Endometrium (tissue), 2 donors: ENCODE measurements at regions not wholly inside any gene's neighbourhood (a gene's known extent, or its start where the extent isn't known, plus 50 kb on each side); places are given as distances from the start of the nearest gene placed in this dataset.

Experiments used
- FAIRE-seq: peaks from 2 replicates; lab custom pipeline; 2012; peaks lifted over from hg19 to GRCh38; lab: Jason Lieb, UNC
- donor health status: control.
- donor health status: control.

DNA sequence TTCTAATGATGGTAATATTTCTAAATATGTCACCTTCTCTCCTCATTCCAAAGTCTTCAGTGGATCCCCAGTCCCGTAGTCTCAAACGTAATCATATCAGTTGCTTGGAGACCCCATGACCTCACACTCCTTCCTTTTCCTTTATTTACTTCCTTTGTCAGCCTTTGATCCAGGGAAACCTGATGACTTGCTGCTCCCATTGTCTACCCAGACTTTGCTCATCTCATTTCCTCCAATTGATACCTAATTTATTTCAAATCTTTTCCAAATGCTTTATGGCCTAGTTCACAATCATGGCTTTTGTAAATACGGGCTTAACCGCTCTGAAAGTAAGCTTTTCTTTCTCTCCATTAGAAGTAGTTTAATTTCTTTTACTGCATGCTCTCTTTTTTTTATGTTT is 402.4 kb upstream of the CYRIA start:
- no peak for FAIRE-seq

DNA sequence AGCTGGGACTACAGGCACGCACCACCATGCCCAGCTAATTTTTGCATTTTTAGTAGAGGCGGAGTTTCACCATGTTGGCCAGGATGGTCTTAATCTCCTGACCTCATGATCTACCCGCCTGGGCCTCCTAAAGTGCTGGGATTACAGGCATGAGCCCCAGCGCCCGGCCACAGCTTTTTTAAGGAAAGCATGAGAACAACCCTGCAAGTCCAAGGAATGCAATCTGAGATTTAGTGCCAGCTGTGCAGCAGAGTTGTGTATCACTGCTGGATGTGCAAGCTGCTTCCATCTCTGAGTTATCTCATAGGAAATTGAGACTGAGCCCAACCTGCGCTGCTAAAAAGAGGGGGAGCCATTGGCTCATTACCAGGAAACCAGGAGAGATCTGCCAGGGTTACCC is 399.9 kb upstream of the CYRIA start:
- no peak for FAIRE-seq

DNA sequence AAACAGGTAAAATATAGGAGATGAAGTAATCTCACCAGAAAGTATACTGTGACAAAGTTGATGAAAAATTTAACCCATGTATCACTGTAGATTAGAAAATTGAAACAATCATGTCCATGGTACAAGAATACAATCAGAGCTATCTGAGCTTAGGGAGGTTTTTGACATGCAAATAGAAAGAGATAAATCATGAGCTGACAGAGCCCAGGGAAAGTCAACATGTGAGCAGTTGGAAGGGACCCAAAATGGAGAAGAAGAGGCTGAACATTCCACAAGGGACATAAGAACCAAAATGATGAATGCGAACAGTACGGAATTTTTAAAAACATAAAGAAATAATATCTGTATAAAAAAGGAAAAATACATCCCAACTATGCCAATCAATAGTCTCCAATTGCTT is 395.4 kb upstream of the CYRIA start:
- FAIRE-seq = no peak

DNA sequence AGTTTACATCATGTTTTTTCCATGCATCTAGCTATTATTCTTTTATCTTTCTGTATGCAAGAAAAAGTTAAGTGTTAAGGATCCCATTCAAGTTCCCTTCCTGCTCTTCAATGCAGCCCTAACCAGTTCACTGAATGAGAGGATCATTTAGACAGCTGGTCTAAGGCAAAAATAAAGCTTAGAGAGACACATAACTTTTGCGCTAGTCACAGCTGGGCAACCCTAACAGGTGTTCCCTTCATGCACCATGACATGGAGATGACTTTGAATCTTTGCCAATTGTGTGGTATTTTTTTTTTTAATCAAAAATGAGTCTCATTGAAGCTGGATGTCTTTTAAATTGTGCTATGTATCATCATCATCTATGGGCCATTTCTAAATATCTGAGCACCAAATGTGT is 393.8 kb upstream of the CYRIA start:
- no peak for FAIRE-seq

DNA sequence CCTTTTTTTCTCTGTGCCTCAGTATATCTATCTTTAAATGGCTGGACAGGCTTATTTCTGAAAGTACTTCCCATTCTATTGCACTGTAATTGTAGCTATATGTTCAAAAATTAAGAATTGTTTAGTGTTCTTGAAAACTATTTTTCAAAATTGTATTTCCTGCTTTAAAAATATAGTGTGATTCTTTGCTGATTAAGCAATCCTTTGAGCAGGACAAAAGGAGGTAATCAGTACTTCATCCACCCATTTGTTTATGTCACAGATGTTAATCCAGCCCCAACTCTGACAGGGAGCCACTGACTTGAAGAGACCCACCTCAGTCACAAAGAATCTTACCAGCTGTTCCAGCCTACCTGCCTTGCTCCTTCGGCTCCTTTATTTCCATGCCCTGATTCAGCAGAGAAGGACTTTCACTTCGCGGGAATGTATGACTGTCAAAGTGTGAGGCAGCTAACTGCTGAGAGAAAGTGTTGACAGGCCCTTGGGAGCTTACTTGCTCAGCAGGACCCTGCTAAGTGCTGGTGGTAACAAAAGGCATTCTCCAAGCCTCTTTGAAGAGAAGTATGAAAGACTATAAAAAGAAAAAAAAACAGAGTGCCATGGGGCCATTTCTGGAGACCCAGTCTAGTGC is 393.3 kb upstream of the CYRIA start:
- no peak for FAIRE-seq

DNA sequence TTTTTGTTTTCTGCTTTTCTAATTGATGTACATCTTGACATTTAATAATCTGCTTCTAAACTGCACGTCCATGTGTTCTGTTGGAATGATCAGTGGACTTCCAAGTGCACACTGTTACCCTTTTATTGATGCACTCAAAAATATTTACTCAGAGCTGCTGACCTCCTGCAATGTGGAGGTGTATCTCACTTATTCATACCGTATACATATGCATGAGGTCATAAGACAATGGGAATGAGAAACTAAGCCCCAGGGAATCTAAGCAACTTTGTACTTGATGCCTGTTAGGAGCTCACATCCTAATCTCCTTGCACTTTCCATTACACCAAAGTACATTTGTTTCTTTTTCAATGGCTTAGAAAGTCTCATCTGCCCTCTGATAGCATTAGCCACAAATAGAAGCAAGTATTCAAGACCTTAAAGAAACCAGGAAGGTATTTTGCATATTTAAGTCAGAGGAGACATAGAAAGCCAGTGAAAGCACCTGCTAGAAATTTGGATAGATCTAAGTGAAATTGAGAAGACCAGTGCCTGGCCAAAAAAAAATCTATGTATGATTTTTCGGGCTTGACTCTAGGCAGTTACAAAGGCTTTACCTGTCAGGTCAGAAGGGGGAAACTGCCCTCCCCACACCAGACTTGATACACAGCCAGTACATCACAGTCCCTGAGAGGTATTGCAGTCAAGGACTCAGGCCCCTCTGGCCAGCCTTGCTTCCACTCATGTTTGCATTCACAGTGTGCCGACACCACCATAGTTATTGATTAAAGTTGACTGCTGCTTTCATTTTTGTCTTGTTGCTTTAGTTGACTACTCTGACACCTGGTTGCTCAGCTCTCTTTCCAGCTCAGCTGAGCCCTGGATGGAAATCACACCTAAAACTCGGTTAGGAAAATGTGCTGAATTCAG is 391.7 kb upstream of the CYRIA start:
- no peak for FAIRE-seq

DNA sequence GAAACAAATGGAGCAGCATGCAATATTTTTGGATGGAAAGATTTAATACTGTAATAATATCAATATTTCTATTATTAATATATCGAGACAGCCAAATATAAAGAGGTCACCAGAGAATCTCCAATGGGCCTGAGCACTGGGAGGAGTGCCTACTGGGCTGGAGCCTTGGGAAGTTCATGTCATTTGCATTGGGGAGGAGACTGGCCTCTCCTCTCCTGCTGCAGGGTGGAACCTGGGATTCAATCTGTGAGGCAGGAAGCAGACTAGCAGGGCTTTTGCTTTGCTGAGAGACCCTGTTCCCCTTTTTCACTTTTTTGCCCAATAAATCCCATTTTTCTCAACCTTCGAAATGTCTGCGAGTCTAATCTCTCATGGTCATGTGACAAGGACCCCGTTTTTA is 390.6 kb upstream of the CYRIA start:
- FAIRE-seq = no peak

DNA sequence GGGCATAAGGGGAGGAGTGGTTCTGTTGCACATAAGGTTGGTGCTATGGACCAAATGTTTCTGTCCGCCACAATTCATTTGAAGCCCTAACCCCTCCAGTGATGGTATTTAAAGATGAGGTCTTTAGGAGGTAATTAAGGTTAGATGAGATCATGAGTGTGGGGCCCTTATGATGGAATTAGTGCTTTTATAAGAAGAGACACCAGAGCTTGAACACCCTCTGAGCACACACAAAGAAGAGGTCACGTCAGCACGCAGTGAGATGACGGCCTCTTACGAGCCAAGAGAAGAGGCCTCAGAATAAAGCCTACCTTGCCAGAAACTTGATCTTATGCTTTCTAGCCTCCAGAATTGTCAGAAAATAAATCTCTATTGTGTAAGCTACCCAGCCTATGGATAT is 386.4 kb upstream of the CYRIA start:
- no peak for FAIRE-seq

DNA sequence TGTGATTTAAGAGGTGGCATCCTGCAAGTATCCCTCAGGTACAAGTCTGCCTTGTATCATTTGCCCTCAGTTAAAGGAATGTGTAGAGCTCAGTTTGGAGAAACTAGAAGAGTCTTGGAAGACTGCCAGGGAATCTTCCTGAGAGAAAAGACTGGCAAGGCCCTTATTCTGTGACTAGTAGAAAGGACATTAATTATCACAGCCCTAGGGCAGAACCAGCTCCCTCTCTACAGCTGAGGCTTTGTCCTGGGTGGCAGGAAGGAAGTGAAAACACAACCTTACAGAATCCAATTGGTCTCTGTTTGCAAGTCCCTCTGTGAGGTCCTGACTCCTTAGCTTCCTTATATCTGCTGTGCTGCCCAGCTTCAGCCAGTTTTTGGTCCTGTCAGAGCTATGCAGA is 385.9 kb upstream of the CYRIA start:
- no peak for FAIRE-seq

DNA sequence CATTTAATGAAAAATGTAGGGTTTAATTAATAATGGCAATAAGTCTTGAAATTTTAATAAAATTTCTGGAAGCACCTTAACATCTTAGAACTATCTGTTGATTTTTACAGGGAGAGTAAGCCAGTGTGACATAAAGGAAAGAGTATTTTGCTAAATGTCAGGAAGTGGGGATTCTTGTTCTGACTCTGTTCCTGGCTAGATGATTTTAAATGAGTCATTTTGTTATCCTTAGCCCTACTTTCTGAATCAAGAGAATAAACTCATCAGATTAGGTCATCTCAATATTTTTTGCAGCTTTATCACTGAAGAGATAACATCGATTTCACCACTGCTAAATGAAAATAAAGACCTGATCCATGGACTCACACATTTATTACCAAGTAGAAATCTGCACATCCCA is 377.5 kb upstream of the CYRIA start:
- no peak for FAIRE-seq

DNA sequence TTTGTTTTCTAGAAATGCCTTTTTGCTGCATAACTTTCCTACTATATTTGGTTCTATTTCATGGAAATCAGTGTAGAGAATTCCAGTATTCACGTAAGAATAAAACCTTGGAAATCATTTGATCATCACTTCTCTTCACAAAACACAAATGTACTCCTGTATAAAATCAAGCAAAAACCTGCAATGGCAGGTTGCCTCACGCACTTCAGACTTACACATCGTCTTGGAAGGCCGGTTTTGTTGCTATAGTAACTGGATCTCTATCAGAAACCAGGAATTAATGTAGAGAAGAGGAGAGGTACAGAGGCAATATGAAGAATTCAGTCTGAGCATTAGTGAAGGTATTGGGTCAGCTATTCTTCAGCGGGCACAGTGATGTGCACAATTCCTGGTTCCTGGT is 370.7 kb upstream of the CYRIA start:
- no peak for FAIRE-seq

DNA sequence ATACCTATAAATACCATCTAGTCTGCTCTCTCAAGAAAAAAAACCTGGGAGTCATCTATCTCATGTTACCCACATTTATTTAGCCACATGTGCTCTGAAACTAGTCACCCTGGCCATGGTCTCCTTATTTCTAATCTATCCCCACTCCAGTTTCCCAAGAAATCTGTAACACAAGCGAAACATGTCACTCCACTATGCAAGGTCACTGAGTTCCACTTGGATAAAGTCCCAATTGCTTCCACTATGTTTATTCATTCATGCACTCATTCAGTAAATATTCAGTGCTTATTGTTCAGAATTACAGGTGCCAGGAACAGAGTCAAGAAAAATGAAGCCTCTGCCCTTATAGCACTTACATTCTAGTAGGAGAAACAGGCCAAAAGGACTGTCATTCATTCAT is 369.4 kb upstream of the CYRIA start:
- FAIRE-seq = no peak

DNA sequence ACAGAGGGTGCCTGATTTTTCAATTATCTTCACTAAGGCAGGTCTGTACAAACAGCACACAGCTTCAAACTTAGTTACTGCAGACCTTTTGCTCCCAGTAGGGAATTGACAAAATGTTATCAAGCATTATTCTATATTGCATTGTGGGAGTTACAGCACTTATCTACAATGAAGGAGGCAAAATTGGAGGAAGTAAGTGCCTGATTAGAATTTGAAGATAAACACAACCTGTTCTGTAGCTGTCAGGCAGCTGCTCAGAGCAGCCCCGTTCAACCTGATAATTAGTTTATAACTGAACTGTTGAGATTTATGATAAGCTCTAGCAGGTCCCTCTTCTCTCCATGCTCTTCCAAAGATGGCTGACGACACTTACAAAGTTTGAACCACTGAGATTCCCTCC is 364.4 kb upstream of the CYRIA start:
- no peak for FAIRE-seq

DNA sequence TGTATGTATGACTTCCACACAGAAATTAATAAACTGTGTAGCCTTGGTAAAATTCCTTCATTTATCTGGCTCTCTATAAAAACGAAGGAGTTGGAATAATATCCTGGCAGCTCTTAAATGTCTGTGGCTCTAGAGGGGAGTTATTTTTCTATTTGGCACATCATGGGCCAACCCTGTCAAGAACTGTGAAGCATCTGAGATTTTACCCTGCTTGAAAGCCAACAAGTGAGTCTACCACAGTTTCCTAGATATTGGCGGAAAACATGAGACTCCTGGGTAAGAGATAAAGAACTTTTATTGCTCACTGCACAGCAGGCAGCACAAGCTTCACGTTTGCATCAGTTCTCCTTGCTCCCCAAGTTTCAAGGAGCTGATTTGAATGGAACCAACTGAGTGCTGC is 346.7 kb upstream of the CYRIA start:
- FAIRE-seq = no peak

DNA sequence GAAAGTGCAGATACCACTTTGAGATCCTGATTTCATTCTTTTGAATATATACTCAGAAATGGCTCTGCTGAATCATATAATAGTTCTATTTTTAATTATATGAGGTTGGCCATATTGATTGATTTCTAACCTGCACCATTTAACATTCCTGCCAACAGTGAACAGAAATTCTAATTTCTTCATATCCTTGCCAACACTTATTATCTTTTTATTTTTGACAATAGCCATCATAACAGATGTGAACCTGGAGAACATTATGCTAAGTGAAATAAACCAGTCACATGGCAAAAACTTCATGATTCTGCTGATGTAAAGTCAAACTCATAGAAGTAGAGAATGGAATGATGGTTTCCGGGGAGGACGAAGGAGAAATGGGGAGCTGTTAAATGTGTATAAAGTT is 344.5 kb upstream of the CYRIA start:
- FAIRE-seq = no peak

DNA sequence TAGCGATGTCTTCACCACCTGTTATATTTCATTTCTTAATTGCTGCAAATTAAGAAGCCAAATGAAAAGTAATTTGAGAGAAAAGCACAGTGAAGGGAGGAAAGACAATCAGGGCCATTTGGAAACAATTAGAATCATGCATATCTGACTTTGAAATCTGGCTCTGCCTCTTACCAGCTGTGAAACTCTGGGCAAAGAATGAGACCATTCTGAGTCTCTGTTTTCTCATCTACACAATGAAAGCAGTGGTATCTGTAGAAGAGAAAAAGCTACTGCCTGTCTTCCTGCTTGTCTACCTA is 334.5 kb upstream of the CYRIA start:
- FAIRE-seq = no peak

DNA sequence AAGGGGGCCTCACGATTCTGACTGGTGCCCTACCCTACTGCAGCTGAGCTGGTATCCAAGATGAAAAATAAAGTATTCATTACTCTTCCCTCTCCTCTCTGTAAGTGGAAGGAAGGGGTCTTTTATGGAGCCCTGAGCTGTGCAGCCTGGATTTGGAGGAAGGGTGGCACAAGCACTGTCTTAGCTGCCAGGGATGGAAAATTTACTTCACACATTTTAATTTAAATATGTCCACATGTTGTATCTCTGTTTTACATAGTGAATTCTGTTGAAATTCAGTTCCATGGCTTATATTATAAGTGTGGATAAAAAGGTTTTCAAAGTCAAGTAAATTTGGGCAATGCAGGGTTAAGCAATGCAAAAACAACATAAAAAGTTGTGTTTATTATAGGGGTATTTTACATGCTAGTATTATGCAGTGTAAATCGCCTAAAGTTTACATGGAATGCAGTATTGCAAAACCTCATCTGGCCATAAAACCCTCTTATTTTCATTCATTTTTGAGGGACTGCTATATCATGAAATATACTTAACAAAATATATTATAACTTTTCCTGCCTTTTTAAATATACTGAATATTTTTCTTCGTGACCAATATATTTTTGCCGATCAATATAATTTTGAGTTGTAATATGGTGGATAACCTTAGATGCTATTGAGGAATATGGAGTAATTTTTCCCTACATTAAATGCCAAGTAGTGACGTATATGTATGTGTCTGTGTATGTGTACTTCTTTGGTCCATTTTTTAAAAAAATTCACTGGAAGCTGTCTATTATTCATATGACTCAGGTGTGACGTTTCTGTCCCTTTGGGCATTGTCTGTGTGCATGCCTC is 333.9 kb upstream of the CYRIA start:
- FAIRE-seq = no peak

DNA sequence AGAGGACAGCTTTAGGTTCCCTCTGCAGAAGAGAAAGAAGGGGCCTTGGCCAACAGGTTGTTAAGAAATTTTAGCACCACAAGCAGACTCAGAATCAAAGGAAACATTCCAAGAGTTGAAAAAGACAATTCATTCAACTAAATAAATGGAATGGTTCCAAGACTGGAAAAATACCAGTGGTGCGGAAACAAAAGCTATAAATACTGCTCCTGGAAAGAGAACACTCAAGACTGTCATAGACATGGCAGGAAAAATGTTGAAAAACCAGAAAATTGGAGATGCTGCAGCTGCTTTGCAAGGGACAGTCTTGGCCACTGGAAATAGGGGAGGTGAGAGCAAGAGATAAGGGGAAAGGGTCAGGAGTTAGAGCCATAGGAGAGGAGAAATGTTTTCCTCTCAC is 312.7 kb upstream of the CYRIA start:
- no peak for FAIRE-seq

DNA sequence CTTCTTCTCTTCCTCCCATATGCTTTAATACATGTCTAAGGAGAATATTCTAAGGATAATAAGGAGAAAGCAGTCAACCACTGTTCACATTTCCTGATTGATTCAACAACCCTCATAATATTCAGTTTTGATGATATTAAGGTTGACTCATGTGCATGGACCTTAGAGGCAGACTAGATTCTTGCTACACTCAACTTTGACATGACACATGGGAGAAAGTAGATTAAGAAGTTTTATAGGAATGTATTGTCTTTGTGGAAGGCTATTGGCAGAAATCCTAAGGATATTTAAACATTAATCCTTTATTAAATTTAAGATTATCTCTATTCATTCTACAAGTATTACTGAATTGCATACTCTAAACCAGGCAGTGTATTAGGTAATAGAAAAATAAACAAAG is 309.1 kb upstream of the CYRIA start:
- no peak for FAIRE-seq

DNA sequence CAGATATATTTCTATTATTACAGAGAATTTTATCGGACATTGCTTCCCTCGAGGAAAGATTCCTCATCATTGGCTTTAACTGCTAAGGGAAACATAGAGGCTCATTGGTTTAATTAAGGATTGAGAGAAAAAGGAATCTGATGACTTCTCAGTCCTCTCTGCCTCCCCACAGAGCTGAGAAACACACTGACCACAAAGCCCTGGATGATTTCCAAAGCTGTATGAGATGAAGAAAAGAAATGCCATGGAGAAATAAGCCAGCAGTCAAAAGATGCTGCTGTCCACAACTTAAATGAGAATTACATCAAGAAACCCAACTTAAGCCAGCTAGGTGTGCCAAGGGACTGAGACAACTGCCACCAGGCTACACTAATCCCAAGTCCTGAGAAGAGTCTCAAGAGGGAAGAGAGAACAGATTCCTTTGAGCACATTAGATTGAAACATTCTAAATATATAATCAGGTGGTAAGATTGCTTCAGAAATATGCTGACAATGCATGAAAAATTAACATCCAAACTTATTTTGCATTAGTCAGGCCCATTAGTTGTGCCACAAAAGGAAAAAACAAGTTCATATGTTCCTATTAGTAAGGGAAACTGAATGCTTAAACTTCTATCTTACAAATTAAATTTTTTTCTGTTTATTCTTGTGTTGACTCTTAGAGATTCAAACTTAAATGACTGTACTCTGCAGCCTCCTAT is 308.1 kb upstream of the CYRIA start:
- no peak for FAIRE-seq

DNA sequence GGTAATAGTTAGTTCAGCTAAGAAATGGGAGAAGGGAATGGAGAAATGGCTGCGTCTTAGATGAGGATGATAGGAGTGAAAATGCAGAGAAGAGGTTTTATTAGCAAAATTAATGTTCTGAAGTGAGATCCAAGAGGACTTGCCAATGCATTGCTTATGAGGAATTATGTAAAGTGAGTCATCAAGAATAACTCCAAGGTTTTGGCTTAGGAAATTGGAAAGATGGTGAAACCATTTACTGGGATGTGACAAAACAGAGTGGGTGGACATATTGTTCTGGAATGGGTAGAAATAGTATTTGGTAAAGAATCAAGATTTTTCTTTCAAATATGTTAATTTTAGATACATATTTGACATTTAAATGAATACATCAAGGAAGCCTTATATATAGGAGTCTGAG is 306.6 kb upstream of the CYRIA start:
- FAIRE-seq = no peak

DNA sequence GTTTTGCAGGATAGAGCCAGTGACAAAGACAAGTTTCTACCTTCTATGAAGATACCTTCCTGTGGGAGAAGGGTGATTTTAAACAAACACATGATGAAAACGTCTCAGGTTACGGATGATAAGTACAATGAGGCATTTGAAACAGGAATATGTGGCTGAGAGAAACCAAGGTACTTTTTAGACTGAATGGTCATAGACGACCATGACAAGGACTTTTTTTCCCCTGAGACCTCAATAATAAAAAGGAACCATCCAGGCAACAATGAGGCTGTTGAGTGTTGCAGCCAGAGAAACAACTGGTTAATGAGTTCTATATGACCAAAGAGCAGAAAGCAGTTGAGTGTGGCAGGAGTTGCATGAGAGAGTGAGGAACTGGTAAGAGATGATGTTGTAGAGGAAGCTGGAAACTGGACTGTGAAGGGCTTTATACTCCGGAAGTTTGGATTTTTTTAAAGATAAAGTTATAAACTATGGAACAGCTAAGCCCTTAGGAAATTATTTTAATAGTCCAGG is 306.1 kb upstream of the CYRIA start:
- FAIRE-seq = no peak
